Neuronal stem cell (in vitro differentiated cells): ENCODE measurements at regions not wholly inside any gene's neighbourhood (a gene's known extent, or its start where the extent isn't known, plus 50 kb on each side); places are given as distances from the start of the nearest gene placed in this dataset.
A peak's percentile ranks its signal among the peaks of the same experiment; 100 is the strongest.

Source experiments
- DNase-seq: peaks from one replicate; pipeline ENCODE4 v3.0.0-alpha.2; 2013; ENCODE audit warnings: low spot score
- H2AFZ ChIP-seq: one replicate; pipeline ENCODE4 v1.6.1; 2013; ENCODE audit warnings: mild to moderate bottlenecking, low read length, inconsistent platforms
- H2AK5ac ChIP-seq: 2 replicates; pipeline ENCODE4 v1.6.1; 2013; ENCODE audit warnings: low read depth, mild to moderate bottlenecking, inconsistent platforms, low read length, moderate library complexity, mixed read lengths
- H2BK120ac ChIP-seq: 2 replicates; pipeline ENCODE4 v1.6.1; 2013; ENCODE audit warnings: low read depth, mild to moderate bottlenecking, inconsistent platforms, low read length, moderate library complexity, mixed read lengths
- H2BK12ac ChIP-seq: one replicate; pipeline ENCODE4 v1.6.1; 2013; ENCODE audit warnings: low read length, inconsistent platforms
- H2BK15ac ChIP-seq: 2 replicates; pipeline ENCODE4 v1.6.1; 2013; ENCODE audit warnings: mild to moderate bottlenecking, low read length, inconsistent platforms, mixed read lengths
- H2BK5ac ChIP-seq: one replicate; pipeline ENCODE4 v1.6.1; 2013; ENCODE audit warnings: inconsistent platforms, mild to moderate bottlenecking, low read length, moderate library complexity
- H3K14ac ChIP-seq: one replicate; pipeline ENCODE4 v1.6.1; 2013; ENCODE audit warnings: low read length, inconsistent platforms
- H3K18ac ChIP-seq: 2 replicates; pipeline ENCODE4 v1.6.1; 2013; ENCODE audit warnings: low read length, inconsistent platforms
- H3K23ac ChIP-seq: 2 replicates; pipeline ENCODE4 v1.6.1; 2013; ENCODE audit warnings: low read depth, mild to moderate bottlenecking, mixed read lengths, low read length, inconsistent platforms; ENCODE audit not compliant: poor library complexity
- H3K27ac ChIP-seq: replicated peaks from 3 replicates; pipeline ENCODE4 v1.5.1; 2013; ENCODE audit warnings: low read length, inconsistent platforms
- H3K27me3 ChIP-seq, 3 experiments: 2 replicates each; pipeline ENCODE4 v1.6.1; 2013; ENCODE audit warnings: low read length in 3 of 3, mild to moderate bottlenecking in 2 of 3, inconsistent platforms in 1 of 3, low read depth in 1 of 3, mixed read lengths in 1 of 3, moderate library complexity in 1 of 3; ENCODE audit not compliant: control insufficient read depth in 3 of 3, insufficient read depth in 3 of 3
- H3K36me3 ChIP-seq, 2 donors: replicated peaks in 1 of 2; 2 replicates each; pipeline ENCODE4 v1.6.1; 2013; ENCODE audit warnings: low read length in 2 of 2; ENCODE audit not compliant: control insufficient read depth in 2 of 2, insufficient read depth in 2 of 2
- H3K4ac ChIP-seq: 2 replicates; pipeline ENCODE4 v1.6.1; 2013; ENCODE audit warnings: inconsistent platforms, mild to moderate bottlenecking, low read length, moderate library complexity
- H3K4me1 ChIP-seq, 2 donors: 1 replicate in 1 of 2; 2 replicates in 1 of 2; pipeline ENCODE4 v1.6.1; 2013; ENCODE audit warnings: low read length in 2 of 2, low read depth in 1 of 2; ENCODE audit not compliant: control insufficient read depth in 2 of 2, insufficient read depth in 1 of 2
- H3K4me2 ChIP-seq: one replicate; pipeline ENCODE4 v1.6.1; 2013; ENCODE audit warnings: mild to moderate bottlenecking, low read length, inconsistent platforms; ENCODE audit not compliant: insufficient read depth, poor library complexity, severe bottlenecking
- H3K4me3 ChIP-seq, 2 donors: 2 replicates each; pipeline ENCODE4 v1.5.1; 2013; ENCODE audit warnings: low read length in 2 of 2, mild to moderate bottlenecking in 2 of 2, inconsistent platforms in 1 of 2, moderate library complexity in 1 of 2
- H3K79me1 ChIP-seq: one replicate; pipeline ENCODE4 v1.6.1; 2013; ENCODE audit warnings: low read depth, mild to moderate bottlenecking, inconsistent platforms, low read length, moderate library complexity
- H3K9ac ChIP-seq: one replicate; pipeline ENCODE4 v1.6.1; 2013; ENCODE audit warnings: mild to moderate bottlenecking, low read depth, low read length, inconsistent platforms; ENCODE audit not compliant: poor library complexity
- H3K9me3 ChIP-seq, 2 donors: replicated peaks in 1 of 2; 2 replicates each; pipeline versions ENCODE3 to v1.6.1; 2013; ENCODE audit warnings: low read length in 2 of 2, mild to moderate bottlenecking in 2 of 2, inconsistent platforms in 1 of 2, low read depth in 1 of 2, mixed read lengths in 1 of 2, moderate library complexity in 1 of 2; ENCODE audit not compliant: control insufficient read depth in 2 of 2, insufficient read depth in 1 of 2
- H4K8ac ChIP-seq: one replicate; pipeline ENCODE4 v1.6.1; 2013; ENCODE audit warnings: low read depth, mild to moderate bottlenecking, inconsistent platforms, low read length, moderate library complexity
- H4K91ac ChIP-seq: one replicate; pipeline ENCODE4 v1.6.1; 2013; ENCODE audit warnings: low read length, low read depth, mild to moderate bottlenecking, inconsistent platforms; ENCODE audit not compliant: poor library complexity
- WGBS, 2 donors: extraction: QIAGEN DNeasy Blood & Tissue Kit; methylation state at CpG; one replicate each; pipeline ENCODE4 v1.1.7; 2013; ENCODE audit warnings: missing lambda C conversion rate in 2 of 2, mixed read lengths in 1 of 2; ENCODE audit not compliant: insufficient read length in 2 of 2, insufficient replicate concordance in 1 of 2; ENCODE audit errors: extremely low coverage in 2 of 2; 5-methylcytosine and 5-hydroxymethylcytosine counted together

DNA sequence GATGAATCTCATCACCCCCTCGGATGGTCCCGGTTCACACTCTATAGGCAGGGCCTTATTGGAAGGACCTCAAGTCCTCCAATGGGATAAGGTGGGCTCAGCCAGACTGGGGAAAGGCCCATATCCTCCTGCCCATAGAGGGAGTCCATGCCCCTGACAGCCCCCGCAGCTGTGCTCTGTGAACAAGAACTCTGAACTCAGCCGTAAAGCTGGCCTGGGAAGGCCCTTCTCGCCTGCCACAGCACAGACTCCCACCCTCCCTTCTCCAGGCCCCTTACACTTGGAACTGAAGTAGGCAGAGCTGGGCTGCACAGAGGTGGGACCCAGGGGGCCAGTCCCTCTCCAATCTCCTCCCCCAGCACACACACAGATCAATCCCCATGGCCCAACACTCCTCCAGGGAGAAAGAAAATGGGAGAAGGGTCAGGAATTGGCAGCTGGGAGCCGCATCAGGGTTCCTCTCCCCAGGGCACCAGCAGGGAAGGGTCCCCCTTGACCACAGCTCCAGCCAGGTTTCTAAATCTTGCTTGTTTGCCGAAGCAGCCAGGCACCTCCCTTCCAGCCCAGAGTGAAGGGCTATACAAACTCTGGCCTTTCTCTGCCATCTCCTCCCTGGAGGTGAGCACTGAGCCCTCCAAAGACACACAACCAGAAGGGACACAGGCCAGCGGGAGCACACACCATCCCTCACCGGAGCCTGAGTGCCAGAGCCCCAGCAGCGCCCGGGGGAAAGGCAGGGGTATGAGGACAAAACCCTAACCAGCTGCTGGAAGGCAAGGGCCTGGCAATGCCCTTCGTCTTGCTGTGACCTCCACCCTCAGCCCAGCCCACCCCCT, 454.1 kb downstream of the SOX9 start:
- Histone ChIP-seq H2BK5ac (peak overlapping the region; percentile 77), H3K36me3 (no peaks in the 10 kb centered on the region), H3K4me2 (no peak overlapping the region), H3K79me1 (peaks cover 5% of the 10 kb centered on the region), H3K27me3 (no peaks in the 10 kb centered on the region), H4K91ac (peak overlapping the region; percentile 19), H3K14ac (no peak overlapping the region), H2AFZ (no peak overlapping the region), H3K27ac (no peak overlapping the region), H3K23ac (no peak overlapping the region), H4K8ac (no peak overlapping the region), H2BK15ac (peak overlapping the region; percentile 63), H3K4ac (peak overlapping the region; percentile 27), H3K18ac (peak overlapping the region; percentile 84), H3K4me3 (no peak overlapping the region), H3K9me3 (no peaks in the 10 kb centered on the region), H2AK5ac (peak overlapping the region; percentile 87), H2BK12ac (peak overlapping the region; percentile 89), H2BK120ac (peak overlapping the region; percentile 73), H3K9ac (no peak overlapping the region), H3K4me1 (peaks cover 13 to 46% of the 10 kb centered on the region in 2 donors)
- WGBS, 2 donors: no CpG with 5 or more reads among the region's 12 CpGs
- DNase-seq: no peak

DNA sequence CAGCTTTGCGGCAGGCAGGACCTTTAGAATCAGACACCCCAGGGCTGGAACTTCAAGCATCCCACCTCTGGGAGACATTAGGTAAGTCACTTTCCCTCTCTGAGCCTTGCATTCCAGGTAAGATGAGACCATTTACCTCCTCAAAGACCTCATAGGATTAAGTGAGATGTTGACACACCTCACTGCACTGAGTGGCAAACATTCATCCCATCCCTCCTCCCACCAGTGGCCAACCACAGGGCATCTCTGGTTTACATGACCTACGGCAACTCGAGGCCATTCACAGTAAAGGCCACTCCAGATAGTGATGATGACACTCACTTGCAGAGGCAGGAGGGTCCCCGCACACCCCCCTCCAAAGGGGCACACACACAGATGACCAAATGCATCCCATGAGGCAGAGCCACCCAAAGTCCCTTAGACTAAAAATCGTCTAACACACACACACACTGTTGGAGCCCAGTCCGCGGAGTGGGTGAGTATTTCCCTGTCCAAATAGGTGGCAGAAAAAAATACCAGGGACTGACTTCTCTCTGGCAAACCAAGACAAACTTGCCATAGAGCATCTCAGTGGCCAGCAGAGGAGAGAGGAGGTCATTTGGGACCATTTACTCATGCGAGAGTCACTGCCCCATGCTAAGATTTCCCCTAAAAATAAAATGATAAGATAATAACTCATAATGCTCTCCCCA, 454.9 kb downstream of the SOX9 start:
- no peak overlapping the region for H2BK15ac ChIP-seq
- H2BK120ac ChIP-seq: no peak overlapping the region
- H3K27ac ChIP-seq: peak overlapping the region; percentile 87
- no peak overlapping the region for H3K23ac ChIP-seq
- DNase-seq: no peak
- no peak overlapping the region for H3K4me3 ChIP-seq
- peaks cover 13 to 49% of the 10 kb centered on the region in 2 donors for H3K4me1 ChIP-seq
- no peak overlapping the region for H4K91ac ChIP-seq
- no peak overlapping the region for H3K9ac ChIP-seq
- H3K4me2 ChIP-seq: peak overlapping the region; percentile 66
- H3K4ac ChIP-seq: no peak overlapping the region
- peak overlapping the region; percentile 1 for H2BK12ac ChIP-seq
- peak overlapping the region; percentile 84 for H3K18ac ChIP-seq
- peaks cover 5% of the 10 kb centered on the region for H3K79me1 ChIP-seq
- peak overlapping the region; percentile 82 for H2AFZ ChIP-seq
- H3K14ac ChIP-seq: no peak overlapping the region
- H4K8ac ChIP-seq: no peak overlapping the region
- peak overlapping the region; percentile 77 for H2BK5ac ChIP-seq
- no peaks in the 10 kb centered on the region for H3K36me3 ChIP-seq
- no peaks in the 10 kb centered on the region for H3K27me3 ChIP-seq
- whole genome bisulfite sequencing, 2 donors: no CpG with 5 or more reads among the region's 8 CpGs
- no peaks in the 10 kb centered on the region for H3K9me3 ChIP-seq
- peak overlapping the region; percentile 87 for H2AK5ac ChIP-seq

- Histone ChIP-seq H2AFZ (peak overlapping the region; percentile 82), H4K91ac (no peak overlapping the region), H3K9ac (no peak overlapping the region), H3K27me3 (no peaks in the 10 kb centered on the region), H3K27ac (peak overlapping the region; percentile 87), H3K4me1 (peaks cover 13 to 49% of the 10 kb centered on the region in 2 donors), H3K9me3 (no peaks in the 10 kb centered on the region), H2BK15ac (no peak overlapping the region), H3K36me3 (no peaks in the 10 kb centered on the region), H3K4ac (no peak overlapping the region), H3K18ac (peak overlapping the region; percentile 86), H4K8ac (no peak overlapping the region), H3K23ac (no peak overlapping the region), H3K79me1 (peaks cover 5% of the 10 kb centered on the region), H3K4me3 (no peak overlapping the region), H2BK12ac (no peak overlapping the region), H3K14ac (no peak overlapping the region), H2BK5ac (no peak overlapping the region), H2BK120ac (no peak overlapping the region), H3K4me2 (peak overlapping the region; percentile 66), H2AK5ac (no peak overlapping the region)
- peak; percentile 65 for DNase-seq
- no CpG with 5 or more reads among the region's 7 CpGs for WGBS, 2 donors
Measured at GRCh38 chr17:72576289-72576759, 455.5 kb downstream of the SOX9 start.
